HG03175 (cell line): ENCODE measurements at regions not wholly inside any gene's neighbourhood (a gene's known extent, or its start where the extent isn't known, plus 50 kb on each side); places are given as distances from the start of the nearest gene placed in this dataset.

Experiments
- ATAC-seq: cut with Tn5 transposase; IDR thresholded peaks from one replicate; pipeline ENCODE4 v1.9.1; 2021; ENCODE audit warnings: mild to moderate bottlenecking, moderate library complexity; ENCODE audit not compliant: unreplicated experiment

DNA sequence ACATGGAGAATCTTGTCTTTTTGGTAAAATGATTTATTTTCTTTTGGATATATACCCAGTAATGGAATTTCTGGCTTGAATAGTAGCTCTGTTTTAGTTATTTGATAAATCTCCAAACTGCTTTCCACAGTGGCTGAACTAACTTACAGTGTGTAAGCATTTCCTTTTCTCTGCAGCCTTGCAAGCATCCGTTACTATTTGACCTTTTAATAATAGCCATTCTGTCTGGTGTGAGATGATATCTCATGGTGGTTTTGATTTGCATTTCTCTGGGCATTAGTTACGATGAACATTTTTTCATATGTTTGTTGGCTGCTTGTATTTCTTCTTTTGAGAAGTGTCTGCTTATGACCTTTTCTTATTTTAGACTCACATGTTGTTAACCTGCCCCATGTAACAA, 190.2 kb downstream of the GALR1 start:
- ATAC-seq: no peak

DNA sequence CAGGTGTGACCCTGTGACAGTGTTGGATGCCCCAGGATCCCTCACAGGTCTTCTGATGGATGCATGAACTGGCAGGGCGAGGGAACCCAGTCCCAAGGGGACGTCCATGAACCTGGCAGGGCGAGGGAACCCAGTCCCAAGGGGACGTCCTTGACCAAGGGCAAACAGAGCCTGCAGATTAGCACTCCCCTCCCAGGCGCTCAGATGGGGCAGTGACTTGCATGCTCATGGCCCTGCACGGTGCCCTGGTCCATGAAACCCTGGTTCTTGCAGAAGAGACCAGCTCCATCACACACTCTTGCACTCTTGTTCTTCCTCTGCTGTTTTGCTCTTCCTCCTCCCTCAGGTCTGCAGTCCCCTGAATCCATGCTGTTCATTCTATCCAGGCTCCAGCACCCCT, 192.7 kb downstream of the GALR1 start:
- ATAC-seq: no peak

DNA sequence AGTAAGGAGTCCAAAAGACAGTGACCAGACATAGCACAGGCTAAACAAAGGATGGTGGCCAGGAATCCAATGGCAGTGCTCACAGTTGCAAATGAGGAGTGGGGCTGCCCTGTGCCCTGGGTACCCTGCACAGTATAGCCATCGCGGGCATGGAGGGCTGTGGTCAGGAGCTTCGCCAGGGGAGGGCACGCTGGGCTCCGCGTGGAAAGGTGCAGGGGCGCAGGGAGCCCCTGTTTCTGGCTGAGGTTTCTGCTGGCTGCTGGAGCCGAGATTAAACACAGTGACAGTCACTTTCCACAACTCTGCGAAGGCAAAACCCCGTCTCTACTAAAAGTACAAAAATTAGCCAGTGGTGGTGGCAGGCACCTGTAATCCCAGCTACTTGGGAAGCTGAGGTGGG, 194.7 kb downstream of the GALR1 start:
- ATAC-seq: no peak

DNA sequence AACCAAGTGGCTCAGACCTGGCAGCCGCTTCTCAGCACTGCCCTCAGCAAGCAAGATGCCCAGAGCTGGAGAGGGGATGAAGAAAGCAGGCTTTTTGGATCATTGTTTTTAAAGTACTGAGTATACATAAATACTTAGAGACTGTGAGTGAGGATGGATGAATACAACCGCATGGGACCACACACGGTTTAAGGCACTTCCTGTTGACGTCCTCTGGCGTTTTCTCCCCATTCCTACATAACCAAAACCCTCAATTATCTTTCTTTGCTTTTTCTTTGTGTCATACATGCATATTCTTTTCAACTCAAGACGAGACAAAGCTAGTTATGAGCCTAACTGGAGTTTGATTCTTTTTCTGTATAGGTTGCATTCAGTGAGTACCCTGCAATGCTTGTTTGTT, 198.4 kb downstream of the GALR1 start:
- ATAC-seq: no peak

DNA sequence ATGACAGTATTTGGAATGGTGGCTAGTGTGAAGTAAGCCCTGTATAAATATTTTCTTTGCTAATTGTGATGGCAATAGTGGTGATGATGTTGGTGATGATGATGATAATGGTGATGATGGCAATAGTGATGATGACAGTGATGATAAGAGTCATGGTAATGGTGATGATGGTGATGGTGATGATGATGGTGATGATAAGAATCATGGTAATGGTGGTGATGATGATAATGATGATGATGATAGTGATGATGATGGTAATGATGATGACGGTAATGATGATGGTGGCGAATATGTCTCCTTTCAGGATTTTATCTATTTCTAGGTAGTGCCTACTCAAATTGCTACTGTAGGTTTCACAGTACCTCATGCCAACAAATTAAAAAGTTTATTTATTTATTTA, 205.4 kb downstream of the GALR1 start:
- no peak for ATAC-seq

DNA sequence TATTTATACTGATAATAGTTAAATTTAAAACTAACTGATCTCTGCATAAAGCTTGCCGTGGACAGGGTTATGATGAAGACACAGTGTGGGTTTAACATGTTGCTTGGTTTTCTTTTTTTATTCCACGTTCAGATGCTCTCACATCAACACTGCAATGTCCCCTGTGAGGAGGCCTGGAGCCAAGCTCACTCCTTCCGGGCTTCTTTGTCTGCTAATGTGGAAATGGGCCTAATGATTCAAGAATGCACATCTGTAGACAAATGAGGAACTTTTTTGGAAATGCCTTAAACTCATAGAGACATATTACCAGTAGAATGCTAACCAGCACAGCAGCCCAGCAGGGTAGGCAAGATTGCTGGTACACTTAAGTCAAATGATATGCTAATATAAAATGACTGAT, 208.0 kb downstream of the GALR1 start:
- no peak for ATAC-seq

DNA sequence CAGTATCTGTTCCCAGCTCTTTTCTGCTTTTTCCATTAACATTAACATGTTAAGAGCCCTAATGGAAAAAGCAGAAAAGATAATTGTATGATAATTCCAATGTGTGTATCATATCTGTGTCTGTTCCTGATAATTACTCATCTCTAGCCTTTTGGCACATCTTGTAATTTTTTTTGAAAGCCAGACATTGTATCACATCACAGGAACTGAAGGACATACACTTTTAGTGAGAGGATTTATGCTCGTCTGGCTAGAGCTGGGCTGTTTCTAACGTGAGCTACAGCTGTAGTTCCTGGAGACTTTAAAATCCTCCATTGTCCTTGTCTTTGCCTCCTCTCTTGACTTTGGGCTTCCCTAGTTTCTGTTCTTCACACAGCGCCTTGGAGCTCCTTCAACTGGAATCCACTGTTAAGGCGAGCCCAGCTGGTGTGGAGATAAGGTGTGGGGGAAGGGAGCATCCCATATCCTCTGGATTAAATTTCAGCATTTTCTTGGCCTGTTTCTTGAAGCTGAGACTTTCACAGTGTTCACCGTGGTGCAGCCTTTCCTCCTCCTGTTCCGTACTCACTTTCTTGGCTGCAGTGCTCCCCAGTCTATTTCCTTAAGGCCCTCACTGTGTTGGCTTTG, 211.5 kb downstream of the GALR1 start:
- ATAC-seq: no peak

DNA sequence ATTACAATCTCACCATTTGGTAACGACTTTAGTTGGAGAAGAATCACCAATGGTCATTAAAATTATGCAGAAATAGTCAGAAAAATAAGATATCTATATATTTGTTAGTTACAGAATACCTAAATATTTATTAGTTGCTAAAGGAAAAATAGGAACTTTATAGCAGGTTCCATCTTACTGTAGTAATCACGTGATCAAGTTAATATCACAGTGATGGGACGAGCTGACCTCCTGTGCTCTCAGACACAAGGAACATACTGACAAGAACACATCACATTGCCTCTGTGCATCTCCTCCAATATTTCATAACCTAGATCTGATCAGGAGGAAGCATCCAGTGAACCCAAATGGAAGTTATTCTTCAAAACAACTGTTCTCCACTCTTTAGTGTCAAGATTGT, 215.3 kb downstream of the GALR1 start:
- ATAC-seq: no peak

DNA sequence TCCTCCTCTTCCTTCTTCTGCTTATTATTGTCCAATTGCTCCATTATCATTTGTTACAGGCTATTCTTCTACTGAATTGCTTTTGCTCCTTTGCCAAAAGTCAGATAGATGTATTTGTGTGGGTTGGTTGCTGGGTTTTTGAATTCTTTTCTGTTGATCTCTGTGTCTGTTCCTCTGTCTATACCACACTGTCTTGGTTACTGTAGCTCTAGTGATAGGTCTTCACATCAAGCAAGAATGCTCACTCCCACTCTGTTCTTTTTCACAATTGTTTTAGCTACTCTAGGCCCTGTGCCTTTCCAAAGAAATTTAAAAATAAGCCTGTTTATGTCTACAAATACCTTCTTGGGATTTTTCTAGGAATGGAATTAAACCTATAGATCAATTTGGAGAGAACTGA, 217.2 kb downstream of the GALR1 start:
- no peak for ATAC-seq

DNA sequence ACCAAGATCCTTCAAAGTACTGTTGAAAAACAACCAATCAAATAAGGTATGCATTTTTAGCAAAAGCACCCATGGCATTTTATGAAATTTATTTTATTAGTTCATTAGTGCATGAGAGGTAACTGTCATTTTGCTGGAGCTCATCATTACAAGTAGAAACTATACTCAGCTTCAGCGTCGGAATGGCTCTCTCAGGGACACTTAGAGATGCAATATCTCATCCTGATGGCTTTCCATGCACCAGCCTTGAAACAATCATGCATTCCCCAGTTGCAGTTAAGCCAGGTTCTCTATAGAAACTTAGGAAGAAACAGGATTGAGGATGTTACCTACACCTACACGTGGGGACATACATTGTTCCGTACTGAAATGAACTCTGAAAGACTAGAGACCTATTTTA, 219.5 kb downstream of the GALR1 start:
- ATAC-seq: no peak

DNA sequence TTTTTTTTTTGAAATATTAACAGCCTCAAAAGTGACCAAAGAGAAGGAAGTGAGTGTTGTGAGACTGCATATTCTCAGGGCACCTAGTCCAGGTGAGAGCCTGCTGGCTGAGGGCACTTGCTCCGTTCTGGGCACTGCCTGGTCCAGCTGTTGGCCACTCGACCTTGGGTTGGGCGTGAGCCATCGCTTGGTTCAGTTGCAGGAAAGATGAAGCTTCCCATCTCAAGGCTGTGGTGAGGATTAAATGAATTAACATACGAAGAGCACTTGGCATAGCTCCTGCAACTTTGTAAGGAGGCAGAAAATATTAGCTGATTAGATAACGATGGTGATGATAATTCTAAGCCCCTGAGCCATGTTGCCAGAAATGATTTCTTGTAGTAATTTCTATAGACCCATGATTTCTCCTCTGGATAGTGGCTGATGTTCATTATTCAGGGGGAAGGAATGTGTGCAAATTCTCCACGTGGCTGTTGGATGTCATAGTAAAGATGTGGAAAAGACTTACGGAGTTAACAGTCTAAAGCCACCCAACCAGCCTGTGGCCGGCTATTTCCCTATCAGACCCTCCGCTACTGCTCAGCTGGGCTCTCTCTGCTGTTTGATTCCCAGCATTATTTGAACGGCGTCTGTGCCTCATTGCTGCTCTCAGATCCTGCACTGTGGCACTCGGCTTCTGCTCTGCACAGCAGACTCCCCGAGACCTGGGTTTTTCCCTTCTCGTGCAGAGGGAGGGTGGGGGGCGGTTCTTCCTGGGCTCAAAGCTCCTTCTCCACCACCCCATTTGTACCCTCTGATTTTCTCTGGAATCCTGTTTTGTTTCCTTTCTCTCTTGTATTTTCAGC, 221.1 kb downstream of the GALR1 start:
- no peak for ATAC-seq

DNA sequence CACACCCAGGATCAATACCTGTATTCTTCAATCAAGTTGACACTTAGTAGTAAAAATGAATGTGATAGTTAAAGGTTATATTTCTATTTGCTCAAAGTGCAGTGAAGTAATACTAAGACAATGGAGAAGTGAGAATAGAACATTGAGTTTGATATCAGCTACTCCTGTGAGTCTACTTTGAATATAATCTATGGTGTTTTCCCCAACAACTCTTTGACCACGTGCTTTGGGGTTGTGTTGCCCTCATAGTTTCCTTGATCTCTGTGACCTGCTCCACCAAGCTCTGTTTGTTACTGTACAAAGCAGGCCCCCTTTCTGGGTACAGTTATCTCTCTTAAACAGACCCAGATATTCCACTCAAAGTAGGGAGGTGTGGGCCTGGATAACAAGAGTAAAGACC, 222.9 kb downstream of the GALR1 start:
- no peak for ATAC-seq

DNA sequence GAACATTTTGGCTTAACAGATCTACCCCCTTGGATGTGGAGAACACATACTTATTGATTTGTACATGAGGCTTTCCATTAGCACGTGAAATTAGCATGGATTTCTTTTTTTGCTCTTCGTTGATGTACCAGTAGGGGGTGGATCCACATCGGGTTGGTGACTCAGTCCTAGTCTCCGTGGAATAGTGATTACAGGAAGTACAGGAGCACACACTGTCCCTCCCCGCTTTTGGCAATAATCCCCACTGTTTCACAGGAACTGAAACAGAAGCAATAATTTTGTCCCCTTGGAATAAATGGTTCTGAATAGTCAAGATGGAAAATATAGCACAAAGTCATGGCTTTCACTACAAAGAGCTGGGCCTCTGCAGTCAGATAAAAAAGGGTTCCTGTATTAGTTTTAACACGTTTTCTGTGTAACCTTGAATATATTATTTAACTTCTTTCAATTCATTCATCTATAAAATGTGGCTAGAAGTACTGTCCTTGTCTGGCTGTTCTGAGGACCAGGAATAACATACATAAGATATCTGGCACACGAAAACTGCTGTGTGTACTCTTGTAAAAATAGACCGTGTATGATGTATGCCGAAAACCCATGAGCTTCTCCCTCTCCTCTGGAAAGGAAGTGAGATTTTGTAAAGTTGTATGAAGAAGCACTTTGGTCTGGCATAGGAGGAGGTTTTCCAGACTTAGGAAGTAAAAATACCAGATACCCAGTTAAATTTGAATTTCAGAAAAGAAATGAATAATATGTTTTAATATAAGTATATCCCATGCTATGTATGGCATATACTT, 229.2 kb downstream of the GALR1 start:
- ATAC-seq: no peak

DNA sequence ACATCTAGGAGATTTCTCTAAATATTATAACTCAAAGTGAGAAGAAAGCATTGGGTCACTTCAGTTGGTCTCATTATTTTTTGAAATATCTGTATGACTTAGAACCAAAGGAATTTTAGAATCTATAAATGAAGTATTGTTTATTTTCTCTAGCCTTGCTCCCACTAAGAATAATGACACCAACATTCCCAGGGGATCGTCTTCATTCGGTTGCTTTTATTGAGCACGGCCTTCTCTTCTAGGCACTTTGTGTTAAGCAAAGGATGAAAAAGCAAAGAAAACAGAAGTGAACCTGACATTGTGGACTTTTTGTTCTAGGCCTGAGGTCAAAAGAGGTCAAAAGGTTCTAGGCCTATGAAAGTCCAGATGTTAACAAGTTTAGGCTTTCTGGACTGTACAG, 231.9 kb downstream of the GALR1 start:
- no peak for ATAC-seq

DNA sequence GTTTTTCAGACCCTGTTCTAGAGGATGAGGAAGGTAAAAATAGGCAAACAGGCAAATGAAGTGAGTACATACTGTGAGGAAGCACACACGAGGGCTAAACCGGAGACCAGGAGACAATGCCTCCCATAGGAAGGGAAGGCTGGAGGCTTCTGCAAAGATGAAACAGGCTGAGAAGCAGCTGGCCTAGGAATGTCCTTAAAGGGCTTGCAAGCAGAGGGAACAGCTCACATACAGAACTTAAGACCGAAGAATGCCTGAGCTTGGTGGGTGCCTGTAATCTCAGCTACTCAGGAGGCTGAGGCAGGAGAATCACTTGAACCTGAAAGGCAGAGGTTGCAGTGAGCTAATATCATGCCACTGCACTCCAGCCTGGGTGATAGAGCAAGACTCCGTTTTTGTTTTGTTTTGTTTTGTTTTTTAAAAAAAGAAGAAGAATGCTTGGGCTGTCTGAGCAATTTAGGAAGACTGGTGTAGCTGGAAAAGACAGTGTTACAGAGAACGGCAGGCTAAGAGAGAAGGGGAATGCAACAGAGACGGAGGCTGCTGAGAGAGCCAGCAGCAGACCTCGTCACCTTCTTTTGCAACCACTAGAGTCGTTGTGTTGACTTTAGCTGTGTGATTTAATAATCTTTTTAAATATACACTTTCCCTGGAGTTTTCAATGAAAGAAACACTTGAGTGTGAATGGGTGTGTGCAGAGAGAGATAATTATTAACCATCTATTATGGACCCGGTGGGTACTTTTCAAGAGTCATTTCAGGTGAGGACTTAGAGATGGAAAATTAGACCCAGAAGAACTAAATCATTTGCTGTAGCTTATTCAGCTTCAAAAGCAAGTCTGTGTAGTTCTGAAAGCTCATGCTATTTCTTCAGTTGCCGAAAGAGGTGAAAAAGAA, 232.8 kb downstream of the GALR1 start:
- no peak for ATAC-seq

DNA sequence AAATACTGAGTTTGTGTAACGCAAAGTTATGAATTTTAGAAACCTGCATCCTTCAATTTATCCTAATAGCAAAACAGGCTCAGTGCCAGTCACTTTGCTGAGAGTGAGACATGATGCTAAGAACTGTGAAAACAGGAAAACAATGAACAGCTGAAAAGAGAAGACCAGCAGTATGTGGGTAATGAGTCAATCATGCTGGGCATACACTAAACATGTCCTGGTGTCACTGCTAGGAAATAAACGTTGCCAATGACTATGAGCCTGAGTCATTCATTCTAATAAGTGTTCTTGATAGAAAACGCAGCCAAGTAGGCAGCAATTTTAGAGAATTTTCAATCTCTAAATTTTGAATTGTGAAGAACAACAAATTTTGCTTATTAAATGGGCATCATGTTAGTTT, 237.3 kb downstream of the GALR1 start:
- no peak for ATAC-seq

DNA sequence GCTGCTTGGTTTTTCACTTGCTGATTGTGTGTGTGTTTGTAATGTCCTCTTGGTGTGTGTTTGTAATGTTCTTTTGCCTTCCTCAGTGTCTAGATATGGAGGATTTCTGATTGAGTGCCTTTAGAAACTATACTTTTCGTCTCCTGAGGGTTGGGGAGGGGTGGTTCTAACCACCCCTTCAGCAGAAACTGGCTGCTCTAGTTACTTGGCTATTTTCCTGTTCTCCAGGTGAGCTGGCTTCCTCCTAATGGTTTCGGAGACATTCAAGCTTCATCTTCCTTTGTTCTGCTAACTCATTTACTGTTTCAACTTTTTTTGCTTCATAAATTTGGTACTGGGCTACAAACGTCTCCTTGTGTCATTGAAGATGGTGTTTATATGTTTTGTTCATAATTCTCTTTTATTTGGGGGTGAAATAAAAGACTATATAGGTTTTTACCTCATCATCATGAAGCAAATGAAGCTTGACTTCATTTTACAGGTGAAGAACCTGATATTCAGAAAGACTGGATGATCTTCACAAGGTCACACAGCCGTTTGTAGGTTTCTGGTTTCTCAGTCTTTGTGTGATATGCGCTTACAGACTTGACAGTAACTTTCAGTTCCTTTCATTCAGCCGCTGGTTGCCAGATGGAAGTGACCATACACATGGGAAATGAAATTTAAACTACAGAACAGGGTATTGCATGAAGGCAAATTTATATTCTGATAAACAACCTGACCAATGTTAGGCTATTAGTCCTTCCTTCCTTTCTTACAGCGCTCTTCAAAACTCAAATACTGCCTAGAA, 238.5 kb downstream of the GALR1 start:
- ATAC-seq: no peak

DNA sequence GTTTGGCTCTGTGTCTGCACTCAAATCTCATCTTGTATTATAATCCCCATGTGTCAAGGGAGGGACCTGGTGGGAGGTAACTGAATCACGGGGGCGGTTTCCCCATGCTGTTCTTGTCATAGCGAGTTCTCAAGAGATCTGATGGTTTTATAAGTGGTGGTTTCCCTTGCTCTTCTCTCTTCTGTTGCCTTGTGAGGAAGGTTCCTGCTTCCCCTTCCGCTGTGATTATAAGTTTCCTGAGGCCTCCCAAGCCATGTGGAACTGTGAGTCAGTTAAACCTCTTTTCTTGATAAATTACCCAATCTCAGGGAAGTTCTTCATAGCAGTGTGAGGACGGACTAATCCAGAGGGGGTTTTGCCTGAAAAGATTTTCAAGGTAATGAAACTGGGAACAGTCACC, 245.4 kb downstream of the GALR1 start:
- no peak for ATAC-seq

DNA sequence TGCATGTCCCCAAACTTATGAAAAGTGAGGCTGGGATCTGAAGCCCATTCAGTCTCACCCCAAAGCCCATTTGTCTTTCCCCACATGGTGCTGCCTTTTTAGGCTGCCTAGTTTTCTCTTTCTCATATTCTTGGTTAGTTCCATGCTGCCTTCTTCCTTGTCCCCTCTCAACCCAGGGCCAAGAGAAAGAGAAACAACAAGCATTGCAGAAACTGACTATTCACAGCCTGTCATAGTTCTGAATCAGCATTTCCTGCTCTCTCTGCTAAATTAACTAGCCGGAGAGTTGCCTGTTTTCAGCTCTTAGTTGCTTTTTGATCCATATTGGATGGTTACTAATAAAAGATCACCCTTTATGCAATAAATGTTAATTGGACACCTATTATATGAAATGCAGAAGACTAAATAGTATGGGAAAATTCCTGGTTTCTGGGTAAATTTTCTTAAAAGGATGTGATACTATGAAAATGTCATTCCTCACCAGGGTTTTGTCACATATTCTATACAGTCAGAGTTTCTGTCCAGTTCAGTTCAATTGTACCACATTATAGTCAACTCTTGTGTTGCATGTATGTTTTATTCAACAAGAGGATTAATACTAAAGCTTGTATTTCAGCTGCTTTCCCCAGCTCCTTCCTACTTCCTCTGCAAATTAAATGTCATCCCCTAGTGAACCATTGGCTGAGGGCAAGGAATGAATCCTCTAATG, 246.5 kb downstream of the GALR1 start:
- no peak for ATAC-seq

DNA sequence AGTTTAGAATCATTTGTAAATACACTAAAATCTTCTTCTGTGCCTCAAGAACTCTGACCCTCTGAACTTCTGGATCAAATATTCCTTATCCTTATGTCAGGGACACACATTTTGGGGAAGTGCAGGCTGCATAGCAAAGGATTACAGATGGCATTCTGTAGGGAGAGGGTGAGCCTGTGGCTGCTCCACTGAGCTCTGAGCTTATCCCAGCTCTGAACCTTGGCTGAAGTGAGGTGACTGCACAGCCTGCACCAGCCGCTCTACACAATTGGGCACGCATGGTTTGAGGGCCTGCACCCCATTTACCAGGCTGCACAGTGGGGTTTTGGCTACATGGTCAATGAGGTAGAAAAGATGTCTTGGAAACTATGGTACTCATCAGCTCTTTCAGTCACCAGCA, 251.6 kb downstream of the GALR1 start:
- no peak for ATAC-seq
